Testis (tissue), 2 donors: ENCODE measurements at regions not wholly inside any gene's neighbourhood (a gene's known extent, or its start where the extent isn't known, plus 50 kb on each side); places are given as distances from the start of the nearest gene placed in this dataset.

Experiments
- CTCF ChIP-seq, 3 experiments: fragments of 450-650 bp in 2 of 3; fragments of 200-600 bp in 1 of 3; sonication (generic) in 1 of 3; IDR thresholded peaks; one replicate each; pipeline ENCODE4 v1.5.1; 2016 to 2019; ENCODE audit warnings: antibody characterized with exemption in 3 of 3, mild to moderate bottlenecking in 2 of 3, moderate library complexity in 1 of 3
- POLR2A ChIP-seq: fragments of 450-650 bp; IDR thresholded peaks from one replicate; pipeline ENCODE4 v1.6.1; 2017; ENCODE audit warnings: antibody characterized with exemption, mild to moderate bottlenecking, moderate library complexity

GRCh38 chr20:39756369-39756768, 794.2 kb downstream of the DHX35 start:
- TF ChIP-seq CTCF (IDR thresholded peaks at IDR 0.05) (no peak), POLR2A (no peak)
